Astrocyte (in vitro differentiated cells and primary cell): ENCODE measurements at regions not wholly inside any gene's neighbourhood (a gene's known extent, or its start where the extent isn't known, plus 50 kb on each side); places are given as distances from the start of the nearest gene placed in this dataset.

Source experiments
- DNase-seq: peaks from one replicate; pipeline ENCODE4 v3.0.0-alpha.2; 2010; ENCODE audit warnings: low read depth
- FAIRE-seq: peaks from 2 replicates; lab custom pipeline; 2011; peaks lifted over from hg19 to GRCh38; lab: Jason Lieb, UNC
- H2AFZ ChIP-seq: 2 replicates; pipeline ENCODE4 v1.6.0; 2012; ENCODE audit warnings: low read depth, low read length, inconsistent platforms
- H3K27ac ChIP-seq: 2 replicates; pipeline ENCODE4 v1.5.1; 2011; ENCODE audit warnings: low read depth, low read length, inconsistent platforms
- H3K27me3 ChIP-seq: 2 replicates; pipeline ENCODE4 v1.6.0; 2011; ENCODE audit warnings: low read length, inconsistent platforms; ENCODE audit not compliant: insufficient read depth
- H3K36me3 ChIP-seq: 2 replicates; pipeline ENCODE4 v1.5.1; 2011; ENCODE audit warnings: low read length, inconsistent platforms; ENCODE audit not compliant: insufficient read depth
- H3K4me1 ChIP-seq: 2 replicates; pipeline ENCODE4 v1.5.1; 2011; ENCODE audit warnings: low read length, inconsistent platforms; ENCODE audit not compliant: insufficient read depth
- H3K4me2 ChIP-seq: 2 replicates; pipeline ENCODE4 v1.6.0; 2012; ENCODE audit warnings: low read length, inconsistent platforms
- H3K4me3 ChIP-seq: 2 replicates; pipeline ENCODE4 v1.5.1; 2011; ENCODE audit warnings: low read depth, mild to moderate bottlenecking, low read length, inconsistent platforms; ENCODE audit not compliant: insufficient read depth
- H3K79me2 ChIP-seq: 2 replicates; pipeline ENCODE4 v1.6.0; 2012; ENCODE audit warnings: mild to moderate bottlenecking, low read length, inconsistent platforms; ENCODE audit not compliant: insufficient read depth
- H3K9ac ChIP-seq: 2 replicates; pipeline ENCODE4 v1.6.0; 2012; ENCODE audit warnings: mild to moderate bottlenecking, low read length, inconsistent platforms
- H3K9me3 ChIP-seq: 2 replicates; pipeline ENCODE4 v1.5.1; 2012; ENCODE audit warnings: low read depth, mild to moderate bottlenecking, low read length, inconsistent platforms; ENCODE audit not compliant: insufficient read depth
- H4K20me1 ChIP-seq: 2 replicates; pipeline ENCODE4 v1.6.0; 2012; ENCODE audit warnings: low read length, inconsistent platforms; ENCODE audit not compliant: insufficient read depth
- H3K27ac Mint-ChIP-seq: one replicate; pipeline ENCODE4 v1.8.0; 2021; ENCODE audit warnings: mild to moderate bottlenecking, mixed read lengths; ENCODE audit not compliant: unreplicated experiment
- H3K27me3 Mint-ChIP-seq: one replicate; pipeline ENCODE4 v1.8.0; 2021; ENCODE audit warnings: low read depth, mixed read lengths; ENCODE audit not compliant: unreplicated experiment
- H3K36me3 Mint-ChIP-seq: one replicate; pipeline ENCODE4 v1.8.0; 2021; ENCODE audit warnings: low read depth, mixed read lengths; ENCODE audit not compliant: unreplicated experiment
- H3K4me1 Mint-ChIP-seq: one replicate; pipeline ENCODE4 v1.8.0; 2021; ENCODE audit warnings: low read depth, mixed read lengths; ENCODE audit not compliant: unreplicated experiment
- H3K4me3 Mint-ChIP-seq: one replicate; pipeline ENCODE4 v1.8.0; 2021; ENCODE audit warnings: mild to moderate bottlenecking, moderate library complexity, mixed read lengths; ENCODE audit not compliant: unreplicated experiment
- H3K9me3 Mint-ChIP-seq: one replicate; pipeline ENCODE4 v1.8.0; 2021; ENCODE audit warnings: mild to moderate bottlenecking, mixed read lengths; ENCODE audit not compliant: unreplicated experiment
- EZH2 ChIP-seq: IDR thresholded peaks from 2 replicates; pipeline ENCODE4 v1.6.1; 2012; ENCODE audit warnings: mild to moderate bottlenecking, low read length, inconsistent platforms; ENCODE audit not compliant: insufficient read depth
- TF ChIP-seq, protein P1 (sequence below): IDR thresholded peaks from 2 replicates; pipeline ENCODE4 v1.5.1; 2011; ENCODE audit warnings: low read depth, mild to moderate bottlenecking, inconsistent platforms, low read length, moderate library complexity; ENCODE audit not compliant: insufficient read depth

DNA sequence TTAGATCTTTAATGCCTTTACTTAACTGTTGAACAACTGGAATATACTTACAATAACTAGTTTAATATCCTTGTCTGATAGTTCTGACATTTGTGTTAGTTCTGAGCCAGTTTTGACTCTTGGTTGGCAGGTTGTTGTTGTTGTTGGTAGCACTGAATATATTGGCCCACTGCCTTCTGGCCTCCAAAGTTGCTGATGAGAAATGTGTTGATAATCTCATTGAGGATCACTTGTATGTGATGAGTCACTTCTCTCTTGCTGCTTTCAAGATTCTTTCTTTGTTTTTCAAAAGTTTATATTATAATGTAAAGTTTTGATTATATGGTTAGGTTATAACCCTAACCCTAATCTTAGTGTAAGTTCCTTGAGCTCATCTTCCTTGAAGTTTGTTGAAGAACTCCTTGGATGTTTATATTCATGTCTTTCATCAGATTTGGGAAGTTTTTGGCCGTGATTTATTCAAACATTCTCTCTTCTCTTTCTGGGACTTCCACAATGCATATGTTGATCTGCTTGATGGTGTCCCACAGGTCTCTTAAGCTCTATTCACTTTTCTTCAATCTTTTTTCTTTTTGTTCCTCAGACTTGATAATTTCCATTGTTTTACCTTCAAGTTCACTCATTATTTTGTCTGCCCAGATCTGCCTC lies 149.7 kb downstream of the FGF18 start:
- TF ChIP-seq, protein P1, sequence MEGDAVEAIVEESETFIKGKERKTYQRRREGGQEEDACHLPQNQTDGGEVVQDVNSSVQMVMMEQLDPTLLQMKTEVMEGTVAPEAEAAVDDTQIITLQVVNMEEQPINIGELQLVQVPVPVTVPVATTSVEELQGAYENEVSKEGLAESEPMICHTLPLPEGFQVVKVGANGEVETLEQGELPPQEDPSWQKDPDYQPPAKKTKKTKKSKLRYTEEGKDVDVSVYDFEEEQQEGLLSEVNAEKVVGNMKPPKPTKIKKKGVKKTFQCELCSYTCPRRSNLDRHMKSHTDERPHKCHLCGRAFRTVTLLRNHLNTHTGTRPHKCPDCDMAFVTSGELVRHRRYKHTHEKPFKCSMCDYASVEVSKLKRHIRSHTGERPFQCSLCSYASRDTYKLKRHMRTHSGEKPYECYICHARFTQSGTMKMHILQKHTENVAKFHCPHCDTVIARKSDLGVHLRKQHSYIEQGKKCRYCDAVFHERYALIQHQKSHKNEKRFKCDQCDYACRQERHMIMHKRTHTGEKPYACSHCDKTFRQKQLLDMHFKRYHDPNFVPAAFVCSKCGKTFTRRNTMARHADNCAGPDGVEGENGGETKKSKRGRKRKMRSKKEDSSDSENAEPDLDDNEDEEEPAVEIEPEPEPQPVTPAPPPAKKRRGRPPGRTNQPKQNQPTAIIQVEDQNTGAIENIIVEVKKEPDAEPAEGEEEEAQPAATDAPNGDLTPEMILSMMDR: no peak
- no peak for TF ChIP-seq EZH2

DNA sequence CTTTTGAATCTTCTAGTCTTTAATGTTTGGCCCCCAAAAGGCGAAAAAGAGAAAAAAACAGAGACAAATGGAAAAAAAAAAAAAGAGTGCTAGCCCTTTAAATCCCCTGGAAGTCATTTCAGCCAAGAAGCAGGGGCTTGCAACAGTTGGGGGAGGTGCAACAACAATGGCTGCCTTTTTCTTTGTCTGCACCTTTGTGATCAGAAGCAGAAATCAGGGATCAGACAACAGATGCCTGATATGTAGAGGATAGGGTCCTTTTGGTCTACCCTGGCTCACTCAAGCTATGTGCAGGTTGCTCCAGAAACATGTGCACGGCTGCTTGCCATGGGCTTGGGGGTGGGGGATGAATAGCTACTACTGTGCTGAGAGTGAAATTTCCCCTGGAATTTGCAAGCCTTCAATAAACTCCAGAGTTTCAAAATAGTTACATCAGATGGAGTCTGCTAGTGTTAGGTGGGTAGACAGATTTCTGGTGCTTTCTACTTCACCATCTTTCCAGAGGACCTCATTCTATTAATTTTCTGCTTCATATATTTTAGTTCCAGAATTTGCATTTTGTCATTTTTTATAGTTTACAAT lies 150.9 kb downstream of the FGF18 start:
- DNase-seq: no peak
- peaks cover 4% of the 10 kb centered on the region for H3K9me3 Mint-ChIP-seq
- Histone ChIP-seq H2AFZ (no peak overlapping the region), H3K36me3 (no peaks in the 10 kb centered on the region), H3K27ac (no peak overlapping the region), H3K27me3 (no peaks in the 10 kb centered on the region), H3K4me3 (no peak overlapping the region), H3K79me2 (no peaks in the 10 kb centered on the region), H3K9me3 (no peaks in the 10 kb centered on the region), H3K4me2 (no peak overlapping the region), H3K4me1 (no peaks in the 10 kb centered on the region), H3K9ac (no peak overlapping the region), H4K20me1 (no peaks in the 10 kb centered on the region)
- FAIRE-seq: no peak
- H3K27me3 Mint-ChIP-seq: peaks cover 5% of the 10 kb centered on the region
- TF ChIP-seq, protein P1: no peak
- TF ChIP-seq EZH2: no peak
- peak overlapping the region; percentile 96 for H3K27ac Mint-ChIP-seq
- no peaks in the 10 kb centered on the region for H3K36me3 Mint-ChIP-seq
- peaks cover 14% of the 10 kb centered on the region for H3K4me1 Mint-ChIP-seq
- no peak overlapping the region for H3K4me3 Mint-ChIP-seq

More for the DNA sequence above, 149.7 kb downstream of the FGF18 start:
- Histone ChIP-seq H3K9ac (no peak overlapping the region), H3K4me3 (no peak overlapping the region), H3K4me1 (no peaks in the 10 kb centered on the region), H2AFZ (no peak overlapping the region), H3K79me2 (no peaks in the 10 kb centered on the region), H3K27me3 (no peaks in the 10 kb centered on the region), H3K36me3 (no peaks in the 10 kb centered on the region), H4K20me1 (no peaks in the 10 kb centered on the region), H3K9me3 (no peaks in the 10 kb centered on the region), H3K27ac (no peak overlapping the region), H3K4me2 (no peak overlapping the region)
- Mint-ChIP-seq H3K36me3 (no peaks in the 10 kb centered on the region), H3K9me3 (peaks cover 2% of the 10 kb centered on the region), H3K27ac (no peak overlapping the region), H3K4me3 (no peak overlapping the region), H3K4me1 (peaks cover 14% of the 10 kb centered on the region), H3K27me3 (no peaks in the 10 kb centered on the region)
- DNase-seq: no peak
- FAIRE-seq: no peak

DNA sequence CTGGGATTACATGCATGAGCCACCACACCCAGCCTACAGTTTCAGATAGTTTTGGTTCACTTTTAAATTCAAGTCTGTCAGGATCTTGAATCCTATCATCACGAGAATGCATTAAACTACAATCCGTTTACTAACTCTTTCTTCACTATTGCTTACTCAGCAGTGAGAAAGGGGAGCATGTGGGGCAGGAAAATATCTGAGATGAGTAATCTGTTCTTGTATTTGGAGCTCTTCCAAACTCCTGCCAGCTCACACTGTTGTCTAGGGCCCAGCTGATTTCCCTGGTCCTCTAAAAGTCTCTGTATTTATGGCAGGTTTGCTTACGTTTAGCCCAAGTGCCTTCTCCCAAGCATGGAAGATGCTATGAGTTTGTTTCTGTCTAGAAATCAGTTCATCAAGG lies 152.2 kb downstream of the FGF18 start:
- peak; percentile 45 for DNase-seq
- H3K4me3 Mint-ChIP-seq: peak overlapping the region; percentile 24
- H3K27me3 ChIP-seq: no peaks in the 10 kb centered on the region
- peaks cover 8% of the 10 kb centered on the region for H3K27me3 Mint-ChIP-seq
- no peak overlapping the region for H3K27ac ChIP-seq
- no peaks in the 10 kb centered on the region for H3K36me3 Mint-ChIP-seq
- H3K9me3 ChIP-seq: no peaks in the 10 kb centered on the region
- H3K4me2 ChIP-seq: no peak overlapping the region
- peaks cover 14% of the 10 kb centered on the region for H3K4me1 Mint-ChIP-seq
- TF ChIP-seq EZH2: no peak
- TF ChIP-seq, protein P1: no peak
- H3K27ac Mint-ChIP-seq: peak overlapping the region; percentile 96
- H3K4me1 ChIP-seq: no peaks in the 10 kb centered on the region
- no peak overlapping the region for H3K9ac ChIP-seq
- no peaks in the 10 kb centered on the region for H4K20me1 ChIP-seq
- no peak overlapping the region for H3K4me3 ChIP-seq
- no peaks in the 10 kb centered on the region for H3K79me2 ChIP-seq
- H3K36me3 ChIP-seq: no peaks in the 10 kb centered on the region
- no peak overlapping the region for H2AFZ ChIP-seq
- no peak for FAIRE-seq
- H3K9me3 Mint-ChIP-seq: peaks cover 6% of the 10 kb centered on the region
